GM23248 (cell line): ENCODE measurements at regions not wholly inside any gene's neighbourhood (a gene's known extent, or its start where the extent isn't known, plus 50 kb on each side); places are given as distances from the start of the nearest gene placed in this dataset.

Experiments
- DNase-seq: peaks from one replicate; pipeline ENCODE4 v3.0.0-alpha.2; 2015
- H2AFZ ChIP-seq: fragments of 200-600 bp; sonication (generic); 2 replicates; pipeline ENCODE4 v1.6.1; 2016; ENCODE audit warnings: antibody characterized with exemption
- H3F3A ChIP-seq: fragments of 200-600 bp; sonication (generic); 2 replicates; pipeline ENCODE4 v1.6.1; 2016; ENCODE audit warnings: mild to moderate bottlenecking, antibody characterized with exemption, mixed run types; ENCODE audit not compliant: insufficient read depth
- H3K27ac ChIP-seq: fragments of 200-600 bp; sonication (generic); 2 replicates; pipeline ENCODE4 v1.5.1; 2016; ENCODE audit warnings: mild to moderate bottlenecking
- H3K27me3 ChIP-seq: fragments of 200-600 bp; sonication (generic); replicated peaks from 2 replicates; pipeline ENCODE4 v1.6.1; 2016; ENCODE audit warnings: mild to moderate bottlenecking; ENCODE audit not compliant: insufficient read depth
- H3K36me3 ChIP-seq: fragments of 200-600 bp; sonication (generic); 2 replicates; pipeline ENCODE4 v1.6.1; 2016; ENCODE audit warnings: low read depth, mild to moderate bottlenecking
- H3K4me1 ChIP-seq: fragments of 200-600 bp; sonication (generic); 2 replicates; pipeline ENCODE4 v1.6.1; 2016; ENCODE audit warnings: mild to moderate bottlenecking; ENCODE audit not compliant: insufficient read depth
- H3K4me2 ChIP-seq: fragments of 200-600 bp; sonication (generic); one replicate; pipeline ENCODE4 v1.6.1; 2016; ENCODE audit warnings: mild to moderate bottlenecking; ENCODE audit not compliant: unreplicated experiment
- H3K4me3 ChIP-seq: fragments of 200-600 bp; sonication (generic); 2 replicates; pipeline ENCODE4 v1.5.1; 2016; ENCODE audit warnings: mild to moderate bottlenecking
- H3K79me2 ChIP-seq: fragments of 200-600 bp; sonication (generic); 2 replicates; pipeline ENCODE4 v1.6.1; 2016; ENCODE audit warnings: mild to moderate bottlenecking; ENCODE audit not compliant: insufficient read depth
- H3K9ac ChIP-seq: fragments of 200-600 bp; sonication (generic); 2 replicates; pipeline ENCODE4 v1.6.1; 2016; ENCODE audit warnings: mild to moderate bottlenecking
- H3K9me2 ChIP-seq: fragments of 200-600 bp; sonication (generic); 2 replicates; pipeline ENCODE4 v1.6.1; 2016; ENCODE audit warnings: mixed run types, mild to moderate bottlenecking, moderate library complexity; ENCODE audit not compliant: insufficient read depth
- H3K9me3 ChIP-seq: fragments of 200-600 bp; sonication (generic); one replicate; pipeline ENCODE4 v1.6.1; 2017; ENCODE audit warnings: low read depth
- H4K20me1 ChIP-seq: fragments of 200-600 bp; sonication (generic); 2 replicates; pipeline ENCODE4 v1.6.0; 2016; ENCODE audit not compliant: insufficient read depth
- EZH2 ChIP-seq: fragments of 200-600 bp; sonication (generic); IDR thresholded peaks from 2 replicates; pipeline ENCODE4 v1.6.1; 2018; ENCODE audit warnings: antibody characterized with exemption, mild to moderate bottlenecking; ENCODE audit not compliant: insufficient read depth, poor library complexity, severe bottlenecking
- EZH2phosphoT487 ChIP-seq: fragments of 200-600 bp; sonication (generic); IDR thresholded peaks from 2 replicates; pipeline ENCODE4 v1.6.1; 2018; ENCODE audit warnings: antibody characterized with exemption, moderate library complexity, mild to moderate bottlenecking, low read depth; ENCODE audit not compliant: insufficient read depth
- WGBS, 2 experiments: methylation state at CpG; one replicate each; pipeline ENCODE4 v1.1.6; 2015 to 2017; ENCODE audit warnings: low lambda C conversion rate in 2 of 2, low coverage in 1 of 2; ENCODE audit errors: missing lambda C conversion rate in 2 of 2; 5-methylcytosine and 5-hydroxymethylcytosine counted together
- in situ Hi-C: fragments of 300-500 bp; cut with MboI; formaldehyde crosslinking; loops from 2 replicates; pipeline ENCODE4 v1.15.0; 2020

DNA sequence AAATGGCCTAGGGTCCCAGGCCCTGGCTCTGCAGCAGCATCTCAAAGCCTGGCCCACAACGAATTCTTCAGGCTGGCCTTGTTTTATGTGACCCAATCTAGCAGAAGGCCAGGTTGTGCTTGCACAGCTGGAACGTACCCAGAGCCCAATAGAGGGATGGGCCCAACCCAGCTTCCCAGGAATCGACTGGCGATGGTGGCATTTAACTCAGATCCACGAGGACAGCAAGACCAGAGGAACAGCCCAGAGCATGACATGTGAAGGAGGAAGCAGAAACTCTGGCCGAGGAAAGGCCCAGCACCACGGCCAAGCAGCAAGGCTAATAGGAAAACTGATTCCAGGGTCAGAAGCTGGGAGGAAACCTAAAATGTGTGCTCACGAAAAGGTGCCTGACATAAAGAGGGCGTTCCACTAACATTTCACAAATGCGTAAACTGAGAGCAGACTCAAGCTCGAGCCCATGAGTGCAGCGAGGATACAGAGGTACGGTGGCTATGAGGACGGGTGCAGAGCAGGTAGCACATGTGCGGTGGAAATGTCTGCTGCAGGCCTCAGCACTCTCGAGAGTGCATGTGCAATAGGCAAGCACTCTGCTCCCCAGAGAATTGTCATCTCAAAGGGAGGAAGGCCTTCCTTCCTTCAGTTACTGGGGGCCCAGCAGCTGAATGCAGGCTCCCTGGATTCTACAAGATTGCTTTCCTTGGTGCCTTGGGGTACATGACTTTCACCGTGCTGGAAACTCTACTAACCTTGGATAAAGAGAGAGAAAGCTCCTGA, 156.9 kb upstream of the GLI2 start:
- no peak overlapping the region for H3K27ac ChIP-seq
- in situ Hi-C loops: no loop called here
- DNase-seq: no peak
- no peak overlapping the region for H3K4me2 ChIP-seq
- TF ChIP-seq EZH2phosphoT487 (no peak), EZH2 (no peak)
- H4K20me1 ChIP-seq: no peaks in the 10 kb centered on the region
- 77 to 78% methylated on average over 16 to 17 of the region's 17 CpGs for WGBS, 2 experiments
- no peaks in the 10 kb centered on the region for H3F3A ChIP-seq
- H3K36me3 ChIP-seq: no peaks in the 10 kb centered on the region
- H3K9me3 ChIP-seq: no peaks in the 10 kb centered on the region
- no peaks in the 10 kb centered on the region for H3K9me2 ChIP-seq
- no peak overlapping the region for H3K9ac ChIP-seq
- H3K4me1 ChIP-seq: peaks cover 3% of the 10 kb centered on the region; the same call in 1 of the 2 replicates
- no peak overlapping the region for H2AFZ ChIP-seq
- no peak overlapping the region for H3K4me3 ChIP-seq
- H3K79me2 ChIP-seq: no peaks in the 10 kb centered on the region
- 0 out of 2 replicates have a peak, but pooled peaks cover 4% of the 10 kb centered on the region for H3K27me3 ChIP-seq

GRCh38 chr2:120579916-120580685, 155.6 kb upstream of the GLI2 start:
- Histone ChIP-seq H3K27ac (no peak overlapping the region), H3K4me1 (peaks cover 3% of the 10 kb centered on the region; the same call in 1 of the 2 replicates), H3K36me3 (no peaks in the 10 kb centered on the region), H3K9ac (no peak overlapping the region), H3K79me2 (no peaks in the 10 kb centered on the region), H3K9me3 (no peaks in the 10 kb centered on the region), H3K4me3 (no peak overlapping the region), H2AFZ (no peak overlapping the region), H3K4me2 (no peak overlapping the region), H3K9me2 (no peaks in the 10 kb centered on the region), H3K27me3 (0 out of 2 replicates have a peak, but pooled peaks cover 4% of the 10 kb centered on the region), H4K20me1 (no peaks in the 10 kb centered on the region), H3F3A (no peaks in the 10 kb centered on the region)
- in situ Hi-C loops: no loop called here
- 69% methylated on average over 11 of the region's 11 CpGs for WGBS, 2 experiments
- DNase-seq: no peak
- TF ChIP-seq EZH2: no peak
- TF ChIP-seq EZH2phosphoT487: no peak

DNA sequence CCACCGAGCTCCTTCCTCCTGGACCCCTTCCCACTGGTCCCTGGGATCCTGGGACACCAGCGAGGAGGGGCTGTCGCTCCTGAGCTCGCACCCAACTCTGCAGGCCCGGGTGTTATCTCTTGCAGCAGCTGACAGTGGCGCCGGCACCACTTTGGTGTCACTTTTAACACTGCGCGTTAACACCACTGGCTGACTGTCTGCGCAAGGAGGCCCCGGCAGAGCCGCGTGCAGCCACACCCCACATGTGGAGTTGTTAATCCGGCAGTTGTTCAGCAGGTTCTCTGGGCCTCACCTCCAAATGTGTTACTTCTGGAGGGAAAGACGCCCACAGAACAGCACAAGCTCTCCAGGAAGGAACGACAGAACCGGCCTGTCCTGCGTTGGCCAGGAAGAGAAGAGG, 155.0 kb upstream of the GLI2 start:
- Histone ChIP-seq H3K27ac (no peak overlapping the region), H3K9ac (no peak overlapping the region), H4K20me1 (no peaks in the 10 kb centered on the region), H3K9me3 (no peaks in the 10 kb centered on the region), H3K27me3 (0 out of 2 replicates have a peak, but pooled peaks cover 4% of the 10 kb centered on the region), H3K4me2 (no peak overlapping the region), H3F3A (no peaks in the 10 kb centered on the region), H3K4me3 (no peak overlapping the region), H3K79me2 (no peaks in the 10 kb centered on the region), H2AFZ (no peak overlapping the region), H3K9me2 (no peaks in the 10 kb centered on the region), H3K4me1 (peaks cover 3% of the 10 kb centered on the region; the same call in 1 of the 2 replicates), H3K36me3 (no peaks in the 10 kb centered on the region)
- DNase-seq: no peak
- WGBS, 2 experiments: 67 to 69% methylated on average over 18 of the region's 18 CpGs
- in situ Hi-C loops: no loop called here
- TF ChIP-seq EZH2phosphoT487: no peak

DNA sequence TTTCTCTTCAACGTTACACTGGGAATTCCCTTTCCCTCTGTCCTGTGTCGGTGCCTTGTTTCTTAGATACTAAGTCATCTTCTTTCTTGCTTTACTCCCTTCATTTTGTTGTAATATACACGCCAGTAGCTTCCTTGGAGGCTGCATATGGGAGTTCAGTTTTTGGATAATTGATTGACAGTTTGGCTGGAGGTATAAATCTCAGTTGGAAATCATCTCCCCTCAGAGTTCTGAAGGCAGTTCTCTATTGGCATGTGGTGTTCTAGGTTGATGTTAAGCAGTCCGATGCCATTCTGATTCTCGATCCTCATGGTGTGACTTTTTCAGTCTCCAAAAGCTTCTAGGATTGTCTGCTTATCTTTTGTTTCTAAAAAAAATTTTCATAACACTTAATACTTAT, 152.5 kb upstream of the GLI2 start:
- in situ Hi-C loops: no loop called here
- Histone ChIP-seq H2AFZ (no peak overlapping the region), H3F3A (no peaks in the 10 kb centered on the region), H3K9ac (no peak overlapping the region), H3K27ac (no peak overlapping the region), H3K9me2 (no peaks in the 10 kb centered on the region), H3K79me2 (no peaks in the 10 kb centered on the region), H3K36me3 (no peaks in the 10 kb centered on the region), H3K4me2 (no peak overlapping the region), H4K20me1 (no peaks in the 10 kb centered on the region), H3K4me1 (no peaks in the 10 kb centered on the region), H3K4me3 (no peak overlapping the region), H3K27me3 (0 out of 2 replicates have a peak, but pooled peaks cover 2% of the 10 kb centered on the region), H3K9me3 (no peaks in the 10 kb centered on the region)
- TF ChIP-seq EZH2 (no peak), EZH2phosphoT487 (no peak)
- WGBS, 2 experiments: 76% methylated on average over 5 of the region's 5 CpGs
- DNase-seq: no peak
